ENCODE measurements at regions not wholly inside any gene's neighbourhood (a gene's known extent, or its start where the extent isn't known, plus 50 kb on each side); places are given as distances from the start of the nearest gene placed in this dataset.

DNA sequence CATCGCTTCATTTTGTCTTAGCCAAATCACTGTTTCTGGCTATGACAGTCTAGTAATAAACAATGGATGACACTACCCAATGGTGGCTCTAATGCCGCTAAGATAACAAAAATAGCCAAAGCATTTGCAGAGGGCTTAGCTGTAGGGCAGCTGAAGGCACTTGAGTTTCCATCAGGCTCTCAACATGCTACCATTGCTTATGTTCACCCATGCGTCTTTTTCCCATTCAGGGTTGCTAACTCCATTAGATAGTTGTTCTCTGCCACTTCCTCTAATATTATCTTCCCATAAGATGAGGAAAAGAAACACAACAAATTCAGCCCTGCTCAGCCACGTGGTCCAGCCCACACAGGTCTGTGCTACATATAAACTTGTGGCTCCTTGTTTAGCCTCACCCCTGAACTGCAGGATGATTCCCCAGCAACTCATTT is 159.6 kb downstream of the TOMM20 start (continued):
- TF ChIP-seq, protein P1, sequence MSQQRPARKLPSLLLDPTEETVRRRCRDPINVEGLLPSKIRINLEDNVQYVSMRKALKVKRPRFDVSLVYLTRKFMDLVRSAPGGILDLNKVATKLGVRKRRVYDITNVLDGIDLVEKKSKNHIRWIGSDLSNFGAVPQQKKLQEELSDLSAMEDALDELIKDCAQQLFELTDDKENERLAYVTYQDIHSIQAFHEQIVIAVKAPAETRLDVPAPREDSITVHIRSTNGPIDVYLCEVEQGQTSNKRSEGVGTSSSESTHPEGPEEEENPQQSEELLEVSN (IDR thresholded peaks at IDR 0.05; ENCODE audit: borderline replicate concordance in 1 of 2, extremely low read depth in 1 of 2, insufficient read depth in 1 of 2, insufficient read length in 1 of 2, low read depth in 1 of 2, low read length in 1 of 2, poor library complexity in 1 of 2, severe bottlenecking in 1 of 2) = peak in 1 of 2 experiments; percentile 31
- TF ChIP-seq, protein P2, sequence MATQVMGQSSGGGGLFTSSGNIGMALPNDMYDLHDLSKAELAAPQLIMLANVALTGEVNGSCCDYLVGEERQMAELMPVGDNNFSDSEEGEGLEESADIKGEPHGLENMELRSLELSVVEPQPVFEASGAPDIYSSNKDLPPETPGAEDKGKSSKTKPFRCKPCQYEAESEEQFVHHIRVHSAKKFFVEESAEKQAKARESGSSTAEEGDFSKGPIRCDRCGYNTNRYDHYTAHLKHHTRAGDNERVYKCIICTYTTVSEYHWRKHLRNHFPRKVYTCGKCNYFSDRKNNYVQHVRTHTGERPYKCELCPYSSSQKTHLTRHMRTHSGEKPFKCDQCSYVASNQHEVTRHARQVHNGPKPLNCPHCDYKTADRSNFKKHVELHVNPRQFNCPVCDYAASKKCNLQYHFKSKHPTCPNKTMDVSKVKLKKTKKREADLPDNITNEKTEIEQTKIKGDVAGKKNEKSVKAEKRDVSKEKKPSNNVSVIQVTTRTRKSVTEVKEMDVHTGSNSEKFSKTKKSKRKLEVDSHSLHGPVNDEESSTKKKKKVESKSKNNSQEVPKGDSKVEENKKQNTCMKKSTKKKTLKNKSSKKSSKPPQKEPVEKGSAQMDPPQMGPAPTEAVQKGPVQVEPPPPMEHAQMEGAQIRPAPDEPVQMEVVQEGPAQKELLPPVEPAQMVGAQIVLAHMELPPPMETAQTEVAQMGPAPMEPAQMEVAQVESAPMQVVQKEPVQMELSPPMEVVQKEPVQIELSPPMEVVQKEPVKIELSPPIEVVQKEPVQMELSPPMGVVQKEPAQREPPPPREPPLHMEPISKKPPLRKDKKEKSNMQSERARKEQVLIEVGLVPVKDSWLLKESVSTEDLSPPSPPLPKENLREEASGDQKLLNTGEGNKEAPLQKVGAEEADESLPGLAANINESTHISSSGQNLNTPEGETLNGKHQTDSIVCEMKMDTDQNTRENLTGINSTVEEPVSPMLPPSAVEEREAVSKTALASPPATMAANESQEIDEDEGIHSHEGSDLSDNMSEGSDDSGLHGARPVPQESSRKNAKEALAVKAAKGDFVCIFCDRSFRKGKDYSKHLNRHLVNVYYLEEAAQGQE (IDR thresholded peaks at IDR 0.05; ENCODE audit: borderline replicate concordance) = no peak
- TF ChIP-seq, protein P2 (CRISPR knock-in tag; IDR thresholded peaks at IDR 0.05; ENCODE audit: low read depth) = no peak
- TF ChIP-seq ZNF175 (CRISPR knock-in tag; IDR thresholded peaks at IDR 0.05; ENCODE audit: low read depth) (no peak), SETDB1 (IDR thresholded peaks at IDR 0.05; ENCODE audit: low read length) (no peak), RBM17 (IDR thresholded peaks at IDR 0.05; ENCODE audit: borderline replicate concordance, low read depth, low read length) (no peak), SPI1 (IDR thresholded peaks at IDR 0.05; ENCODE audit: borderline replicate concordance, low read depth, low read length) (peak; percentile 77; the same call in 1 of the 2 replicates), ERF (CRISPR knock-in tag; IDR thresholded peaks at IDR 0.05) (no peak), TAF1 (IDR thresholded peaks at IDR 0.05; ENCODE audit: control insufficient read depth, extremely low read depth, insufficient read depth, low read length, severe bottlenecking) (no peak), EP400 (IDR thresholded peaks at IDR 0.05) (no peak), SMAD3 (CRISPR knock-in tag; conservative IDR thresholded peaks at IDR 0.05) (0 out of 2 replicates have a peak, but pooled peaks have one; percentile 38), POLR2B (IDR thresholded peaks at IDR 0.05; ENCODE audit: low read depth, partially characterized antibody) (no peak), HMG20A (CRISPR knock-in tag; conservative IDR thresholded peaks at IDR 0.05) (no peak), ZNF274 (IDR thresholded peaks at IDR 0.05; ENCODE audit: borderline replicate concordance, low read depth, low read length) (no peak)
- TF ChIP-seq, protein P3, sequence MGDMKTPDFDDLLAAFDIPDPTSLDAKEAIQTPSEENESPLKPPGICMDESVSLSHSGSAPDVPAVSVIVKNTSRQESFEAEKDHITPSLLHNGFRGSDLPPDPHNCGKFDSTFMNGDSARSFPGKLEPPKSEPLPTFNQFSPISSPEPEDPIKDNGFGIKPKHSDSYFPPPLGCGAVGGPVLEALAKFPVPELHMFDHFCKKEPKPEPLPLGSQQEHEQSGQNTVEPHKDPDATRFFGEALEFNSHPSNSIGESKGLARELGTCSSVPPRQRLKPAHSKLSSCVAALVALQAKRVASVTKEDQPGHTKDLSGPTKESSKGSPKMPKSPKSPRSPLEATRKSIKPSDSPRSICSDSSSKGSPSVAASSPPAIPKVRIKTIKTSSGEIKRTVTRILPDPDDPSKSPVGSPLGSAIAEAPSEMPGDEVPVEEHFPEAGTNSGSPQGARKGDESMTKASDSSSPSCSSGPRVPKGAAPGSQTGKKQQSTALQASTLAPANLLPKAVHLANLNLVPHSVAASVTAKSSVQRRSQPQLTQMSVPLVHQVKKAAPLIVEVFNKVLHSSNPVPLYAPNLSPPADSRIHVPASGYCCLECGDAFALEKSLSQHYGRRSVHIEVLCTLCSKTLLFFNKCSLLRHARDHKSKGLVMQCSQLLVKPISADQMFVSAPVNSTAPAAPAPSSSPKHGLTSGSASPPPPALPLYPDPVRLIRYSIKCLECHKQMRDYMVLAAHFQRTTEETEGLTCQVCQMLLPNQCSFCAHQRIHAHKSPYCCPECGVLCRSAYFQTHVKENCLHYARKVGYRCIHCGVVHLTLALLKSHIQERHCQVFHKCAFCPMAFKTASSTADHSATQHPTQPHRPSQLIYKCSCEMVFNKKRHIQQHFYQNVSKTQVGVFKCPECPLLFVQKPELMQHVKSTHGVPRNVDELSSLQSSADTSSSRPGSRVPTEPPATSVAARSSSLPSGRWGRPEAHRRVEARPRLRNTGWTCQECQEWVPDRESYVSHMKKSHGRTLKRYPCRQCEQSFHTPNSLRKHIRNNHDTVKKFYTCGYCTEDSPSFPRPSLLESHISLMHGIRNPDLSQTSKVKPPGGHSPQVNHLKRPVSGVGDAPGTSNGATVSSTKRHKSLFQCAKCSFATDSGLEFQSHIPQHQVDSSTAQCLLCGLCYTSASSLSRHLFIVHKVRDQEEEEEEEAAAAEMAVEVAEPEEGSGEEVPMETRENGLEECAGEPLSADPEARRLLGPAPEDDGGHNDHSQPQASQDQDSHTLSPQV (IDR thresholded peaks at IDR 0.05) = peak; percentile 80

All from K562 (cell line).